Activated CD4-positive, alpha-beta T cell treated with anti-CD3 and anti-CD28 coated beads for 36 hours (primary cell): ENCODE measurements at regions not wholly inside any gene's neighbourhood (a gene's known extent, or its start where the extent isn't known, plus 50 kb on each side); places are given as distances from the start of the nearest gene placed in this dataset.
"Not testable (repeated sequence)": the region's sequence is repeated elsewhere in the genome, so short reads cannot be mapped to it uniquely, and the experiment has no call there.

ENCODE experiments used
- ATAC-seq: fragments of 200-7000 bp; cut with Tn5 transposase; one replicate; pipeline ENCODE4 v1.10.0; 2021; ENCODE audit warnings: mild to moderate bottlenecking, moderate library complexity
- CTCF ChIA-PET: fragments of 350-600 bp; sonication (Branson Sonifier 250); formaldehyde crosslinking; loops from one replicate; lab custom pipeline; 2021; ENCODE audit warnings: antibody characterized with exemption; lab: Charles Lee
- POLR2A ChIA-PET: fragments of 350-600 bp; sonication (Branson Sonifier 250); formaldehyde crosslinking; loops from one replicate; lab custom pipeline; 2021; ENCODE audit warnings: antibody characterized with exemption, inconsistent platforms; lab: Charles Lee
- DNase-seq: peaks from one replicate; pipeline ENCODE4 v3.0.0-alpha.2; 2020
- H3K27ac Mint-ChIP-seq: one replicate; pipeline ENCODE4 v1.8.0; 2021; ENCODE audit warnings: mixed read lengths
- H3K27me3 Mint-ChIP-seq: one replicate; pipeline ENCODE4 v1.8.0; 2021; ENCODE audit warnings: mixed read lengths
- H3K36me3 Mint-ChIP-seq: one replicate; pipeline ENCODE4 v1.8.0; 2021; ENCODE audit warnings: low read depth, mixed read lengths
- H3K4me1 Mint-ChIP-seq: one replicate; pipeline ENCODE4 v1.8.0; 2021; ENCODE audit warnings: mixed read lengths
- H3K4me3 Mint-ChIP-seq: one replicate; pipeline ENCODE4 v1.8.0; 2021; ENCODE audit warnings: mild to moderate bottlenecking, moderate library complexity, mixed read lengths
- H3K9me3 Mint-ChIP-seq: one replicate; pipeline ENCODE4 v1.8.0; 2021; ENCODE audit warnings: low read depth, mixed read lengths
- intact Hi-C, 2 experiments: fragments of 100-400 bp; cut with DNase I in 1 of 2; cut with micrococcal nuclease in 1 of 2; formaldehyde crosslinking; loops; one replicate each; pipeline versions ENCODE4 v1.14.2 to v1.15.1; 2022 to 2024; cut with DNase I, micrococcal nuclease

GRCh38 chrX:25442499-25442898 is 426.7 kb upstream of the ARX start:
- ChIA-PET CTCF (no interaction called here), POLR2A (no interaction called here)
- Mint-ChIP-seq H3K4me1 (no peaks in the 10 kb centered on the region), H3K27me3 (no peaks in the 10 kb centered on the region), H3K4me3 (no peak overlapping the region), H3K27ac (no peak overlapping the region), H3K9me3 (no peaks in the 10 kb centered on the region), H3K36me3 (no peaks in the 10 kb centered on the region)
- intact Hi-C loops = no loop called here
- DNase-seq = no peak
- no peak for ATAC-seq

- ATAC-seq = no peak
- H3K36me3 Mint-ChIP-seq = no peaks in the 10 kb centered on the region
- no peak for DNase-seq
- no peaks in the 10 kb centered on the region for H3K9me3 Mint-ChIP-seq
- no peaks in the 10 kb centered on the region for H3K4me1 Mint-ChIP-seq
- POLR2A ChIA-PET = no interaction called here
- H3K4me3 Mint-ChIP-seq = no peak overlapping the region
- CTCF ChIA-PET = no interaction called here
- no peaks in the 10 kb centered on the region for H3K27me3 Mint-ChIP-seq
- intact Hi-C loops = no loop called here
- H3K27ac Mint-ChIP-seq = no peak overlapping the region
Observed at GRCh38 chrX:25433307-25433706, 417.5 kb upstream of the ARX start.

GRCh38 chrX:25432396-25432795 is 416.6 kb upstream of the ARX start:
- no peak overlapping the region for H3K27ac Mint-ChIP-seq
- no peak overlapping the region for H3K4me3 Mint-ChIP-seq
- CTCF ChIA-PET = no interaction called here
- H3K36me3 Mint-ChIP-seq = no peaks in the 10 kb centered on the region
- DNase-seq (no peak), ATAC-seq (no peak)
- H3K27me3 Mint-ChIP-seq = no peaks in the 10 kb centered on the region
- H3K9me3 Mint-ChIP-seq = no peaks in the 10 kb centered on the region
- POLR2A ChIA-PET = no interaction called here
- intact Hi-C loops = no loop called here
- no peaks in the 10 kb centered on the region for H3K4me1 Mint-ChIP-seq

GRCh38 chrX:25427873-25428555 is 412.2 kb upstream of the ARX start:
- H3K27ac Mint-ChIP-seq = no peak overlapping the region
- peaks cover 1% of the 10 kb centered on the region for H3K9me3 Mint-ChIP-seq
- H3K36me3 Mint-ChIP-seq = no peaks in the 10 kb centered on the region
- ATAC-seq (no peak), DNase-seq (no peak)
- no peak overlapping the region for H3K4me3 Mint-ChIP-seq
- H3K4me1 Mint-ChIP-seq = no peaks in the 10 kb centered on the region
- intact Hi-C loops = no loop called here
- POLR2A ChIA-PET = no interaction called here
- H3K27me3 Mint-ChIP-seq = no peaks in the 10 kb centered on the region
- CTCF ChIA-PET = no interaction called here

GRCh38 chrX:25404163-25404562 is 388.4 kb upstream of the ARX start:
- DNase-seq, POLR2A ChIA-PET, H3K4me1 Mint-ChIP-seq, H3K27ac Mint-ChIP-seq, H3K4me3 Mint-ChIP-seq, H3K36me3 Mint-ChIP-seq, H3K27me3 Mint-ChIP-seq, intact Hi-C loops, ATAC-seq, CTCF ChIA-PET, H3K9me3 Mint-ChIP-seq: not testable (repeated sequence)

GRCh38 chrX:25389266-25389665 is 373.5 kb upstream of the ARX start:
- H3K9me3 Mint-ChIP-seq = peaks cover 3% of the 10 kb centered on the region
- intact Hi-C loops = no loop called here
- ATAC-seq (no peak), DNase-seq (no peak)
- ChIA-PET POLR2A (no interaction called here), CTCF (no interaction called here)
- H3K4me1 Mint-ChIP-seq = no peaks in the 10 kb centered on the region
- H3K27me3 Mint-ChIP-seq = no peaks in the 10 kb centered on the region
- no peak overlapping the region for H3K27ac Mint-ChIP-seq
- H3K36me3 Mint-ChIP-seq = no peaks in the 10 kb centered on the region
- H3K4me3 Mint-ChIP-seq = no peak overlapping the region

GRCh38 chrX:25383196-25383595 is 367.4 kb upstream of the ARX start:
- CTCF ChIA-PET = no interaction called here

GRCh38 chrX:25356456-25356855 is 340.7 kb upstream of the ARX start:
- no peak overlapping the region for H3K4me3 Mint-ChIP-seq
- CTCF ChIA-PET = no interaction called here
- no peaks in the 10 kb centered on the region for H3K4me1 Mint-ChIP-seq
- H3K9me3 Mint-ChIP-seq = no peaks in the 10 kb centered on the region
- intact Hi-C loops = no loop called here
- ATAC-seq = no peak
- POLR2A ChIA-PET = no interaction called here
- no peak overlapping the region for H3K27ac Mint-ChIP-seq
- no peaks in the 10 kb centered on the region for H3K36me3 Mint-ChIP-seq
- H3K27me3 Mint-ChIP-seq = no peaks in the 10 kb centered on the region
- DNase-seq = no peak

More at GRCh38 chrX:25383196-25383595, 367.4 kb upstream of the ARX start:
- Mint-ChIP-seq H3K9me3 (no peaks in the 10 kb centered on the region), H3K27ac (no peak overlapping the region), H3K36me3 (no peaks in the 10 kb centered on the region), H3K4me3 (no peak overlapping the region), H3K4me1 (no peaks in the 10 kb centered on the region), H3K27me3 (no peaks in the 10 kb centered on the region)
- intact Hi-C loops = no loop called here
- POLR2A ChIA-PET = no interaction called here
- no peak for ATAC-seq
- no peak for DNase-seq

GRCh38 chrX:25344161-25344936 is 328.6 kb upstream of the ARX start:
- DNase-seq (no peak), ATAC-seq (no peak)
- H3K4me3 Mint-ChIP-seq = no peak overlapping the region
- CTCF ChIA-PET = no interaction called here
- intact Hi-C loops = no loop called here
- H3K9me3 Mint-ChIP-seq = no peaks in the 10 kb centered on the region
- no peak overlapping the region for H3K27ac Mint-ChIP-seq
- no peaks in the 10 kb centered on the region for H3K27me3 Mint-ChIP-seq
- POLR2A ChIA-PET = no interaction called here
- no peaks in the 10 kb centered on the region for H3K36me3 Mint-ChIP-seq
- H3K4me1 Mint-ChIP-seq = no peaks in the 10 kb centered on the region

- ChIA-PET CTCF (no interaction called here), POLR2A (no interaction called here)
- no peaks in the 10 kb centered on the region for H3K27me3 Mint-ChIP-seq
- intact Hi-C loops = no loop called here
- no peak overlapping the region for H3K27ac Mint-ChIP-seq
- no peaks in the 10 kb centered on the region for H3K4me1 Mint-ChIP-seq
- H3K36me3 Mint-ChIP-seq = no peaks in the 10 kb centered on the region
- ATAC-seq (no peak), DNase-seq (no peak)
- H3K9me3 Mint-ChIP-seq = no peaks in the 10 kb centered on the region
- H3K4me3 Mint-ChIP-seq = no peak overlapping the region
Observed at GRCh38 chrX:25343060-25343459, 327.3 kb upstream of the ARX start.

- DNase-seq (no peak), ATAC-seq (no peak)
- H3K9me3 Mint-ChIP-seq = no peaks in the 10 kb centered on the region
- H3K4me1 Mint-ChIP-seq = no peaks in the 10 kb centered on the region
- H3K36me3 Mint-ChIP-seq = no peaks in the 10 kb centered on the region
- intact Hi-C loops = no loop called here
- H3K27me3 Mint-ChIP-seq = no peaks in the 10 kb centered on the region
- no peak overlapping the region for H3K4me3 Mint-ChIP-seq
- POLR2A ChIA-PET = no interaction called here
- CTCF ChIA-PET = no interaction called here
- no peak overlapping the region for H3K27ac Mint-ChIP-seq
Observed at GRCh38 chrX:25337841-25338240, 322.1 kb upstream of the ARX start.

- ATAC-seq = no peak
- Mint-ChIP-seq H3K4me1 (no peaks in the 10 kb centered on the region), H3K4me3 (no peak overlapping the region), H3K36me3 (no peaks in the 10 kb centered on the region), H3K27me3 (peaks cover 1% of the 10 kb centered on the region), H3K9me3 (no peaks in the 10 kb centered on the region), H3K27ac (no peak overlapping the region)
- intact Hi-C loops = no loop called here
- ChIA-PET POLR2A (no interaction called here), CTCF (no interaction called here)
- DNase-seq = no peak
Observed at GRCh38 chrX:25300994-25301393, 285.2 kb upstream of the ARX start.
